Nephron (organoid): ENCODE measurements at regions not wholly inside any gene's neighbourhood (a gene's known extent, or its start where the extent isn't known, plus 50 kb on each side); places are given as distances from the start of the nearest gene placed in this dataset.
A peak's percentile ranks its signal among the peaks of the same experiment; 100 is the strongest.

Source experiments
- H3K27ac Mint-ChIP-seq, 3 experiments: 2 replicates each; pipeline ENCODE4 v1.8.0; 2020; ENCODE audit warnings: mixed read lengths in 3 of 3, mild to moderate bottlenecking in 2 of 3, moderate library complexity in 1 of 3
- H3K27me3 Mint-ChIP-seq: 2 replicates; pipeline ENCODE4 v1.8.0; 2021; ENCODE audit warnings: low read depth, mild to moderate bottlenecking, moderate library complexity, mixed read lengths
- H3K36me3 Mint-ChIP-seq: 2 replicates; pipeline ENCODE4 v1.8.0; 2020; ENCODE audit warnings: low read depth, mixed read lengths
- H3K4me1 Mint-ChIP-seq: 2 replicates; pipeline ENCODE4 v1.8.0; 2020; ENCODE audit warnings: mixed read lengths
- H3K4me3 Mint-ChIP-seq, 3 experiments: 2 replicates each; pipeline ENCODE4 v1.8.0; 2020; ENCODE audit warnings: mild to moderate bottlenecking in 3 of 3, mixed read lengths in 3 of 3, moderate library complexity in 2 of 3
- H3K9me3 Mint-ChIP-seq: 2 replicates; pipeline ENCODE4 v1.8.0; 2020; ENCODE audit warnings: mixed read lengths
- TF ChIP-seq, protein P1 (sequence below), 3 experiments: fragments of 200-600 bp; sonication (generic); IDR thresholded peaks; one replicate each; pipeline ENCODE4 v1.5.0; 2021; ENCODE audit warnings: antibody characterized with exemption in 3 of 3; ENCODE audit not compliant: unreplicated experiment in 3 of 3

DNA sequence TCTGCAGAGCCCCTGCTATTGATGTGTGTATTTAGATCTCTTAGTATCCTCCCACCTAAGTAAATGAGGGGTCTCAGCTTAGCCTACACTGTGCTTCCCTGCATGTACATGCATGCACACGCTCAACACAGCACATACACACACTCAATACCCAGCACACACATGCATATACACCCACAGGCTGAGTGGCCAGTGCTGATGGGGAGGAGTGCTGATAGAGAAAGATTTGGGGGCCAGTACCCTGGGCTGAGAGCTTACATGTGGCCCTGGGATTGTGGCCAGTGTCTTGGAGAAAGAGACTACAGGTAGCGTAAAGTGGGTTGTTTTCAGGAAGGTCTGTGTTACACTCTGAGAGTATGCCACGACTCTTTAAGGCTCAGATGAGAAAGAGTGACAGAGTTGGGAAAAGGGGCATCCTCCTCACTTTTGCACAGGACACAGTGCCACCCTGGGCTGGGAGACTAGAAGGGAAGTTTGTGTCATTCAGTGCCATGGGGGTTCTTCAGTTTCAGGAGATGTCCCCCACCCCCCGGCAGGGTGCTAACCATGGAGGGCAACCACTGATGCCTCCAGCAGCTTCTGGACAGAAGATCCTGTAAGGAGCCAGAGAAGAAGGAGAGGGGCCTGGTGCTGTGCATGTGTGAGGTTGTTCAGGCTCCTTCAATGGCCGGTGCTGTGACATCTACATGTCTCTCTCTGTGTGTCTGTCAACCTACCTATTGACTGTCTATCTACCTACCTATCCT lies 166.8 kb downstream of the RHOU start:
- Mint-ChIP-seq H3K4me1 (peaks cover 67% of the 10 kb centered on the region), H3K36me3 (no peaks in the 10 kb centered on the region), H3K9me3 (peaks cover 6% of the 10 kb centered on the region), H3K27me3 (peaks cover 10% of the 10 kb centered on the region), H3K4me3 (no peak overlapping the region), H3K27ac (peak overlapping the region in 2 of 3 experiments; percentile 91 to 93)
- TF ChIP-seq, protein P1, sequence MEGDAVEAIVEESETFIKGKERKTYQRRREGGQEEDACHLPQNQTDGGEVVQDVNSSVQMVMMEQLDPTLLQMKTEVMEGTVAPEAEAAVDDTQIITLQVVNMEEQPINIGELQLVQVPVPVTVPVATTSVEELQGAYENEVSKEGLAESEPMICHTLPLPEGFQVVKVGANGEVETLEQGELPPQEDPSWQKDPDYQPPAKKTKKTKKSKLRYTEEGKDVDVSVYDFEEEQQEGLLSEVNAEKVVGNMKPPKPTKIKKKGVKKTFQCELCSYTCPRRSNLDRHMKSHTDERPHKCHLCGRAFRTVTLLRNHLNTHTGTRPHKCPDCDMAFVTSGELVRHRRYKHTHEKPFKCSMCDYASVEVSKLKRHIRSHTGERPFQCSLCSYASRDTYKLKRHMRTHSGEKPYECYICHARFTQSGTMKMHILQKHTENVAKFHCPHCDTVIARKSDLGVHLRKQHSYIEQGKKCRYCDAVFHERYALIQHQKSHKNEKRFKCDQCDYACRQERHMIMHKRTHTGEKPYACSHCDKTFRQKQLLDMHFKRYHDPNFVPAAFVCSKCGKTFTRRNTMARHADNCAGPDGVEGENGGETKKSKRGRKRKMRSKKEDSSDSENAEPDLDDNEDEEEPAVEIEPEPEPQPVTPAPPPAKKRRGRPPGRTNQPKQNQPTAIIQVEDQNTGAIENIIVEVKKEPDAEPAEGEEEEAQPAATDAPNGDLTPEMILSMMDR (IDR thresholded peaks at IDR 0.05; ENCODE audit: unreplicated experiment in 3 of 3) = no peak

DNA sequence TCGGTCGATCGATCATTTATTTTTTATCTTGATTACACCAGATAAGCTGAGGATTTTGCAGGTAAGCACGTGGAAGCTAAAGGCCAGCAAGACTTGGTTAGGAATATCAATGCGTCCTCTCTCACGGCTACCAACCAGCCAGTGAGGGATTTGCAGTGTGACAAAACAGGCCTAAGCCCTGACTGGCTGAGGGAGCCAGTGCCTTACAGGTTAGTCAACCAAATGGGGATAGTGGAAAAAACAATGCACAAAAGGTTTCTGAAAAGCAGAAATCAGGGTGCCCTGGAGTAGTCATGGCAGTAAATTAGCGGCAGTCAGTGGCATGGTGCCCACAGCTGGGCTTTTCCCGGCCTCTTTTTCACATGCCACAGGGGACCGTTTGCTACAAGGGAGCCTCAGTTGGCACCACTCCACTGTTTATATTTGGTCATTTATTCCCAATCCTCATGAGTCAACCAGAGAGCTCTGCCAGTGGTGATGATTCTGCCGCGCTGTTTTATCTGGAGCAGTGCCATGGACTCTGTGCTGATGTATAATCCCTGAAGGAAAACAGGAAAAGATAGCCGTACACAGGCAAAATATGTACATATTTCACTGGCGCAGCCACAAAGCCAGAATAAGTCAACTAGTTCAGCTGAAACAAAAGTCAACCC lies 167.6 kb downstream of the RHOU start:
- peaks cover 6% of the 10 kb centered on the region for H3K27me3 Mint-ChIP-seq
- no peaks in the 10 kb centered on the region for H3K36me3 Mint-ChIP-seq
- peak overlapping the region in 2 of 3 experiments; percentile 29 to 31 for H3K4me3 Mint-ChIP-seq
- H3K27ac Mint-ChIP-seq = peak overlapping the region; percentile 76 to 93 (median 91)
- TF ChIP-seq, protein P1 (IDR thresholded peaks at IDR 0.05; ENCODE audit: unreplicated experiment in 3 of 3) = no peak
- peaks cover 67% of the 10 kb centered on the region for H3K4me1 Mint-ChIP-seq
- H3K9me3 Mint-ChIP-seq = peaks cover 8% of the 10 kb centered on the region

DNA sequence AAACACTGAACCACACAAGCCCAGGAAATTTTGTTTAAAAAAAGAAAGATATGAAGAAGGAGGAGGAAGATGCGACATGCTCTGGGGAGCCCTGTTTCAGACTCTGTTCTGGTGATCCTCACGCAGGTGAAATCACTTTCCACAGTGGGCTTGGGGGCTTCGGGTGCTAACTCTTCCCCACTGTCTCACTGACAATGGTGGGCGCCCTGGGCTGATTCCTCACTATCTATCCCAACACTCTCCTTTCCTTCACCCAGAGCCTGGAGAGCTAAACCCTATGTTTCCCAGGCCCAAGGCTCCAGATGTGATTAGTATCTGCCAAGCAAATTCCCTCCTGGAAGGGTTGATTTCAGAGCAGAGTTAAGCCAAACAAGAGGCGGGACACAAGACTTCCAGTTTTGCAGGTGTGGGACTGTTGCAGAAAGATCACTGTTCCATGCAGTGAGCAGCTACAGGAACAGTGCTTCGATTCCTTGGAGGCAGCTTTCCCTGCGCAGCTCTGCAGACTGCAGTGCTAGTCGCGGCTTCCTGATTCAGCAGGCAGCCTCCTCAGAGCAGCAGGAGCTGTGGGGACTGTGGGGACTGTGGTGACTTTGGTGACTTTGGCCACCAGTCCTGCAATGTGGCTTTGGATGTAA lies 168.3 kb downstream of the RHOU start:
- Mint-ChIP-seq H3K27ac (peak overlapping the region; percentile 76 to 93 (median 91)), H3K4me1 (peaks cover 66% of the 10 kb centered on the region), H3K27me3 (peaks cover 4% of the 10 kb centered on the region), H3K4me3 (peak overlapping the region in 2 of 3 experiments; percentile 29 to 31), H3K9me3 (peaks cover 8% of the 10 kb centered on the region), H3K36me3 (no peaks in the 10 kb centered on the region)
- TF ChIP-seq, protein P1 (IDR thresholded peaks at IDR 0.05; ENCODE audit: unreplicated experiment in 3 of 3) = no peak

DNA sequence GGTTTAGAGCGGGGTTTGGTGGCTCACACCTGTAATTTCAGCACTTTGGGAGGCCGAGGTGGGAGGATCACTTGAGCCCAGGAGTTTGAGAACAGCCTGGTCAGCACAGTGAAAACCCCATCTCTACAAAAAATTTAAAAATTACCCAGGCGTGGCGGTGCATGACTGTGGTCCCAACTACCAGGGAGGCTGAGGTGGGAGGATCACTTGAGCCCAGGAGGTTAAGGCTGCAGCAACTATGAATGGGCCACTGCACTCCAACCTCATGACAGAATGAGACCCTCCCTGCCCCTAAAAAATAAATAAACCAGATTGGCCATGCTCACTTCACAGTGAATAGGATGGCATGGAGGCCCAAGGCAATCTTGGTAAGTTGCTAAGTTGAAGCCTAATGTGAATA lies 168.9 kb downstream of the RHOU start:
- TF ChIP-seq, protein P1 (IDR thresholded peaks at IDR 0.05; ENCODE audit: unreplicated experiment in 3 of 3) = no peak
- Mint-ChIP-seq H3K36me3 (no peaks in the 10 kb centered on the region), H3K4me1 (peaks cover 59% of the 10 kb centered on the region), H3K9me3 (peaks cover 8% of the 10 kb centered on the region), H3K27ac (no peak overlapping the region), H3K27me3 (peaks cover 4% of the 10 kb centered on the region), H3K4me3 (no peak overlapping the region)

DNA sequence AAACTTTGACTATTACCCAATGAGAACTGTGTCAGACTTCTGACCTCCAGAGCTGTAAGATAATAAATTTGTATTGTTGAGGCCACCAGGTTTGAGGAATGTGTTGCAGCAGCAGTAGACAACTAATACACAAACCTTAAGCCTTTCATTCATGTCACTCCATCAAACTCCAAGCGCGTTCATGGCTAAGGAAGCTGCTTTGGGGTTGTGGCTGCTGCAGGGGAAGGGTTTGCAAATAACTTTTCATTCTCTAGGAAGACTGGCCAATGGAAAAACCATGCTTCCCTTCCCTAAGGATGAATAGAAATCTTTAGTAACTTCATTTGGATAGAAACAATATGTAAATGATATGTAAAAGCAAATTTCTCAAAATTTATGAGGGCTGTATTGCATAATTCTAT lies 170.4 kb downstream of the RHOU start:
- TF ChIP-seq, protein P1 (IDR thresholded peaks at IDR 0.05; ENCODE audit: unreplicated experiment in 3 of 3) = no peak
- Mint-ChIP-seq H3K27me3 (no peaks in the 10 kb centered on the region), H3K4me1 (peaks cover 49% of the 10 kb centered on the region), H3K36me3 (no peaks in the 10 kb centered on the region), H3K27ac (peak overlapping the region; percentile 20 to 90 (median 40)), H3K4me3 (no peak overlapping the region), H3K9me3 (peaks cover 8% of the 10 kb centered on the region)
